HG02678 (cell line): ENCODE measurements at regions not wholly inside any gene's neighbourhood (a gene's known extent, or its start where the extent isn't known, plus 50 kb on each side); places are given as distances from the start of the nearest gene placed in this dataset.
"Not testable (repeated sequence)": the region's sequence is repeated elsewhere in the genome, so short reads cannot be mapped to it uniquely, and the experiment has no call there.

ENCODE experiments used
- ATAC-seq: cut with Tn5 transposase; IDR thresholded peaks from one replicate; pipeline ENCODE4 v1.9.1; 2021; ENCODE audit warnings: mild to moderate bottlenecking, moderate library complexity; ENCODE audit not compliant: unreplicated experiment

DNA sequence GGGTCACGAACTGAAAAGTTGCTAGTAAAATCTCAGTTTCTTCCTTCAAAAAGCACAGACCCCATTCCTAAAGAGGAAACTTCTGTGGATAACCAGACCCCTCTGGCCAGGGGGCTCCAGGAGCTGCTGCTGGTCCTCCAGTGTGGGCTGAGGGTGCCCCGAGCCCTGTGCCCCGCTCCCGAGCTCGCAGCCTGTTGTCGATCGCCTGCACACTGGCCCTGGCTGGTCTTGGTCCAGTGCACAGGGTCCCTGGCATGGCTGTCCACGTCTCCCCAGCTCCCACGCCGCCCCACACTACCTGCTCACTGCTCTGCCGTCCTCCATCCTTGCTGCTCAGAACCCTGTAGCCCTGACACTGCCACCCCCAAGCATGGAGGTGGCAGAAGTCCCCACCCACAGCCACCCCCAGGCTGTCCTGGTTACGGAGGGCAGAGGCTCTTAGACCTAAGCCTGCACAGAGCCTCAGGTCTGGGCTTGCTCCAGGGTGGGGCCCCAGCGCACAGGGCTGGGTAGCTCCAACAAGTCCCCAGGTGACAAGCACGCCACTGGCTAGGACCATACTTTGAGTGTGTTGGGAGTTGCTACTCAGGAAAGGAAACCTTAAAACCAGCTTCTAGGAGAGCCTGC is 87.0 kb downstream of the PLXNA1 start:
- no peak for ATAC-seq

DNA sequence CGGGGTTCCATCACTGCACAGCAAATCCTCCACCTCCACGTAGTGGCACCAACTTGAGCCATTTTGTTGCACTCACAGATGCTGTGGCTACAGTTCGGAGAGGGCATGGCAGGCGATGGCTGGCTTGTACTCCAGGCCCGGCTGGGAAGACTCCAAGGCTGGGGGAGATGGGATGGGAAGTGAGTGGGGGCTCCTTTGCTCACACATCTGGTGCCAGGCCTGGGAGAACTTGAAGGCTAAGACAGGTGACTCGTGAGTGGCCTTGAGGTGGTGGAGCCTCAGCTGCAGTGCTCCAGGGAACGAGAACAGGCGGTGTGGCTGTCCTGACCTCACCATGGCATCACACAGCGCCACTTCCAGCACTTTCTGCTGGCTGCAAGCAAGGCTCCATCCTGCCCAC is 87.9 kb downstream of the PLXNA1 start:
- ATAC-seq: no peak

DNA sequence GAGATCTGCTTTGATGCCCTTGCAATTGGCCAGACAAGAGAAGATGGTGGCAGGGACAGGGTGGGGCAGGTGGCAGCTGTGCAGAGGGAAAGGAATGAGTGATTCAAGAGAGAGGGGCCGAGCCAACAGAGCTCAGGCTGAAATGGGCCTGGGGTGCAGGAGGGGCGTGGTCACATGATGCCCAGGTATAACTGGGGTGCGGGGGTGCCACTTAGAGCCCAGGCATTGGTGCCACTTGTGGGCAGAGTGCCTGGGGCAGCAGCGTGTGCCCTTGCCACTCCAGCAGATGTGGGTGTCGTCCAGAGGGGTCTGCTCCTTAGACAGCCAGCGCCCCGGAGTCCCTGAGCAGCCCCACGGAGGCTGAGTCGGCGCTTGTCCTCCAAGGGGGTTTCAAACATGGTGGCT is 88.7 kb downstream of the PLXNA1 start:
- ATAC-seq: no peak

DNA sequence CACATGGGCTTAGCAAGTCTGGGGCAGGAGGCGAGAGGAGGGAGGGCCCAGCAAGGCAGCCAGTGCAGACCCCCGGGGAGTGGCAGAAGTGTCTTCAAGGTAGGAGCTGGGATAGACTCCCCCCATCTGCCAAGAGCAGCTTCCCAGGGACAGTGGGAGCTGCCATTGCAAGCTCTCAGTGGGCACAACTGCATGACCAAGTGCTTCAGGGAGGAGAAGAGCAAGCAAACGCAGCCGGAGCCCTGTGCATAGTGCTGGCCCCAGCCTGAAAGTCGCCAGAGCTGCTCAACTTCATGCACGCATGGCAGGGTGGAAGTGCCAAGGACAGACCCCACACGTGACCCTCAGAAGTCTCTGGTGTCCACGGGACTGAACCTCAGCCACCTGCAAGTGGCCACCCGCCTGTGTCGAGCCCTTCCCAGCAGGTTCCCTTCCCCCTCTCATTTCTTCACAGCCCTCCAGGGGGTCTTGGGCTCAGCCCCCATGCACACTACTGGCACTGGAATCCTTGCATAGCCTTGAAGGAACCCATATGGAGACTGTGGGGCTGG is 89.4 kb downstream of the PLXNA1 start:
- ATAC-seq: no peak

DNA sequence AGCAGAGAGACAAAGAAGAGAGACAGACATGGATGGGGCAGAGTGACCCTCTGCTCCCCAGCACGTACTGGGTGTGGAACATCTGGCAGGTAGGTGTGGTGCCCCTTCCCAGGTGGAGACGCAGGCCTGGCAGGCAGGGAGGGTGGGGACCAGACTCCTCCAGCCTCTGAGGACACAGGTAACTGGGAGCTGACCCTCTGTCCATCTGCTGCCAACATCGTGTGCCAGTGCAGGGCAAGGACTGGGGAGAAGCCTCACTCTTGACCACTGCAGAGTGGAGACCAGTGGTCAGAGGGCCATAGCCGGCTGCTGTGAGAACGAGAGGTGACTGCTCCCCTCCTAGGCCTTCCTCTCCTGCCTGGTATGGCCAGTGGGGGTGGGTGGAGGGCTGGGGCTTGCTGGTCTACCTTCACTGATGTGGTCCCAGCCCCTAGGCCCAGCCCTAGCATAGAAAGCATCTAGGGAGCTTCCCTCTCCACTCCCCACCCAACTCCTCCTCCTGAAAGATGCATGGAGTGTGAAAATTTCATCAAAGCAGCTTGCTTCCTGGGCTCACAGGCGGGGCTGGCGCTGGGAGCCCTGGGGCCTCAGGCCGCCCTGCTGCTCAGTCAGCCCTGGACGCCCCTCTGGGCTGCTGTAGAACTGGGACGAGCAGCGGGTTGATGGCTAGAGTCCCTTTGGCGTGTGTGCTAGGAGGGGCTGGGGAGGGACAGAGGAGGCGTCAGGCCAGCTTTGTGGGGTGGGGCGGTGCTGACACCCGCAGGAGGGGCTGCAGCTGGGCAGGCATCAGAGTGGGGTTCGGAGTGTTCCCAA is 90.3 kb downstream of the PLXNA1 start:
- no peak for ATAC-seq

DNA sequence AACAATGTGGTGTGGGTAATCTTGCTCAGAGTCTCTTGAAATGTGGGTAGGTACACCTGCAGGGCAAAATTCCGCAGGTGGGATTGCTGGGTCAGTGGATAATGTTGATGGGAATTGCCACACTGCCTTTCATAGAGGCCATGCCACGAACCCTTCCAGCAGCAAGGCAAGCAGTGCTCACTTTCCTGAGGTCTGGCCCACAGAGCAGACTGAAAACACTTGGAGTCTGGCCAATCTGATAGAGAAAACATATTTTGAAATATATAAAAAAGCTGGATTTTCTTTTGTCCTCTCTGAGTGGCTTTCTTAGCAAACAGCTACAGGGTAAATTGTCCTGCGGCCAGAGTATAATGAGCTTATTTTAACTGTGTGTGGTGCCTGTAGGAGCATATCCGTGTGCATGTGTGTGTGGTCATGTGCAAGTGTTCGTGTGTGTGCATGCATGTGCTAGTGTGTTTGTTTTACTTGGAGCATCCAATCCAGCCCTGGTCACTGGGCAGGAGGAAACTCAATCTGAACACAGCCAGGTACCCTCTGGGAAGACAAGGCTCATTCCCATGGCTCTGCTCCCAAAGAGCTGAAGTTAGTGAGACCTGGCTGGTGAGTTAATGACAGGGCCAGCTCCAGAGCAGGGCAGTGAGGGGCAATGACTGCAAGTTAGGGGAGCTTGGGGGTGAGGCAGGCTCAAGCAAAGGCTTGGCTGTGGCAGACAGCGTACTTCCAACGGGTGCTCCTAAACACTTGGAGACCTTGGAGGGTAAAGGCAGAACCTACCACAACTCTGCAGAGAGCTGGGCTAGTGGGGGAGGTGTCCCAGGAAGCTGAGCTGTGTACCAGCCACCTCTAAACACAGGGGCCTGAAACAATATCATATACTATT is 91.3 kb downstream of the PLXNA1 start:
- ATAC-seq: no peak

DNA sequence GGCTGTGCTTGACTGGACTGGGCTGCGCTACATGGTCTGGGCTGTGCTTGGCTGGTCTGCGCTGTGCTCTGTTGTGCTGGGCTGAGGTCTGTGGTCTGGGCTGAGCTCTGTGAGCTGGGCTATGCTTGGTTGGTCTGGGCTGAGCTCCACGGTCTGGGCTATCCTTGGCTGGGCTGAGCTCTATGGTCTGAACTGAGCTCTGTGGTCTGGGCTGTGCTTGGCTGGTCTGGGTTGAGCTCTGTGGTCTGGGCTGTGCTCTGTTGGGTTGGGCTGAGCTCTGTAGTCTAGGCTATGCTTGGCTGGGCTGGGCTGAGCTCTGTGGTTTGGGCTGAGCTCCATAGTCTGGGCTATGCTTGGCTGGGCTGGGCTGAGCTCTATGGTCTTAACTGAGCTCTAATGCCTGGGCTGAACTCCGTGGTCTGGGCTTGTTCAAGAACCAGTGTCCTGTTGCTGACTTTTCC is 92.0 kb downstream of the PLXNA1 start:
- ATAC-seq: peak; percentile 92

DNA sequence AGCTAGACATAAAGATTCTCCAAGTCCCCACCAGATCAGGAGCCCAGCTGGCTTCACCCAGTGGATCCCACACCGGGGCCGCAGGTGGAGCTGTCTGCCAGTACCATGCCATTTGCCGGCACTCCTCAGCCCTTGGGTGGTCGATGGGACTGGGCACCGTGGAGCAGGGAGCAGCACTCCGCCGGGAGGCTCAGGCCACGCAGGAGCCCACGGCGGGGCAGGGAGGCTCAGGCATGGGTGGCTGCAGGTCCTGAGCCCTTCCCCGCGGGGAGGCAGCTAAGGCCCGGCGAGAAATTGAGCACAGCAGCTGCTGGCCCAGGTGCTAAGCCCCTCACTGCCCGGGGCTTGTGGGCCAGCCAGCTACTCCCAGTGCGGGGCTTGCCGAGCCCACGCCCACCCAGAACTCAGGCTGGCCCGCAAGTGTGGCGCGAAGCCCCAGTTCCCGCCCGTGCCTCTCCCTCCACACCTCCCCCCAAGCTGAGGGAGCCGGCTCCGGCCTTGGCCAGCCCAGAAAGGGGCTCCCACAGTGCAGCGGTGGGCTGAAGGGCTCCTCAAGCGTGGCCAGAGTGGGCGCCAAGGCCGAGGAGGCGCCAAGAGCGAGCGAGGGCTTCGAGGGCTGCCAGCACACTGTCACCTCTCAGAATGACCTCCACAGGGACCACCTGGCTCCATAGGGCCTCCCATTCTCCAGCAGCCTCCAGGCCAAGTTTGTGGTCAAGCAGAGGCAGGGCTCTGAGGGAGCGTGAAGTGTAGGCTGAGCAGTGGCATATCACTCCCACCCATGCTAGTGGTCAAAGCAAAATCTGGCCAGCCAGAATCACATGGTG is 93.5 kb downstream of the PLXNA1 start:
- not testable (repeated sequence) for ATAC-seq

DNA sequence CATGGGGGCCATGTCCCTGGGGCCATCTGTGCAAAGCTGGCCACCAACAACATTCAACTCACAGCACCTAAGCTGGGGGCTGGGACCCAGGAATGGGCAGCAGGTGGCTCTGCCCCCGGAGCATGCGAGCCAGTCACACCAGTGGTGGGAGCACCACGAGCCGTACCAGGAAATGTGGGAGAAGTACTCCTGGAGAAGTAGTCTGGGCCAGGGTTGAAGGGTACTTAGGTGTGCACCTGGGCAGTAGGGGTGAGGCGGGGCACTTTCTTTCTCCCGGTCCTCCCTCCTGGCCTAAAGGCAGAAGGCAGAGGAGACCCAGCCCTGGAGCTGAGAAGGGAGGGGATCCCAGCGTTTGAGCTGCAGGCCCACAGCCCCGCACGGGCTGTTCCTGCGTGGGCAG is 94.2 kb downstream of the PLXNA1 start:
- no peak for ATAC-seq

DNA sequence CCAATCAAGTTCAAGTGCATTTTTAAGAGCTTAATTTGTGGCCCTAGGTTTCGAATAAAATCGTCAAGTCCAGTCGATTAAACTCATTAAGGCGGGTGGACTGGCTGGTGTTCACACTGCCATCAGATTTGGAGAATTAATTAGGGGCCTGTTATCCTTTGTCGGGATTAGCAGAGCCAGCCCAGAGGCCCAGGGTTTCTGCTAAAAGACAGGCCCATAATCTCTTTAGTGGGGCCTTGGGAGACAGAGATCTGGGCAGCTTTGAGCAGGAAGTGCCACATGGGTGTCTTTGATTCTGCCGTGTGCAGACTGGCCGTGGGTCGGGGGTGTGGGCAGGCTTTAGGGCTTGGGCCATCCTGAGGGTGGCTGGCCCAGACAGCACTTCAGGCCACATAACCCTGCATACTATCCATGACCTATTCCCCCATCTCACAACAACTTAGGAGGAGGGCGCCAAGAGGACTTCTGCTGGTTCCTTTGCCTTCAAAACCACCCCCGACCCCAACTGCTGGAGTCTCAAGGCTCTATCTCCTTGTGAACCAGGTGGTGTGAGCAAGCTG is 94.7 kb downstream of the PLXNA1 start:
- ATAC-seq: no peak

DNA sequence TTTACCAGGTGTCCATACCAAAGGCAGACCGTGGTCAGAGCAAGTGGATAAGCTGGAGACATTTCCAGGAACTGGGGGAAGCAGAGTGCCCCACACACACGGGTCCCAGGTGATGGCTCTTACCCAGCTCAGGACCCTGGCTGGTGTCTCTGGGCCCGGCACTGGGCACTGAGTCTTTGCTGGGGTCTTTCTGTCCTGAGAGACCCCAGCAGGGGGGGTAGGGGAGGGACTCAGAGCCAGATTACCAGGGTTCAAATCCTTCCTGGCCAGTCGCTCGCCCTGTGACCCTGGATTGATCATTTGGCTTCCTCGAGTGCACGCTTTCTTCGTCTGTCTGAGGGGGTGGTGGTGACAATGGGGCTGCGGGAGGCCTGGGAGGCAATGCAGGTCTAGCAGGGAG is 95.7 kb downstream of the PLXNA1 start:
- ATAC-seq: no peak

DNA sequence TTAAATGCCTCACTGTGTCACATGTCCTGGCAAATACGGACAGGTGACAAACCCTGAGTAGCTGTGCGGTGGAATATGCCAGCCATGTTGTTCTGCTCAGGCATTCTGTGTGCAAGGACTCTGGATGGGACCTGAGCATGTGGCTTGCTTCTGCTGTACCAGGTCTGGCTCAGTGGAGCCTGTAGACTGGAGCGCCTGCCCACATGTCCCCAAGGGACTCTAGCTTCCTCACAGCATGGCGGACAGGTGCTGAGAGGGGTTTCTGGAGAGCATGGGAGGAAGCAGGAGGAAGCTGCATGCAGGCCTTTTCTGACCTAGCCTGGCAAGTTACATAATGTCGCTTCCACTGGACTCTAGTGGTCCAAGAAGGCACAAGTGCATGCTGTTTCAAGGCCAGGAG is 96.3 kb downstream of the PLXNA1 start:
- ATAC-seq: no peak

DNA sequence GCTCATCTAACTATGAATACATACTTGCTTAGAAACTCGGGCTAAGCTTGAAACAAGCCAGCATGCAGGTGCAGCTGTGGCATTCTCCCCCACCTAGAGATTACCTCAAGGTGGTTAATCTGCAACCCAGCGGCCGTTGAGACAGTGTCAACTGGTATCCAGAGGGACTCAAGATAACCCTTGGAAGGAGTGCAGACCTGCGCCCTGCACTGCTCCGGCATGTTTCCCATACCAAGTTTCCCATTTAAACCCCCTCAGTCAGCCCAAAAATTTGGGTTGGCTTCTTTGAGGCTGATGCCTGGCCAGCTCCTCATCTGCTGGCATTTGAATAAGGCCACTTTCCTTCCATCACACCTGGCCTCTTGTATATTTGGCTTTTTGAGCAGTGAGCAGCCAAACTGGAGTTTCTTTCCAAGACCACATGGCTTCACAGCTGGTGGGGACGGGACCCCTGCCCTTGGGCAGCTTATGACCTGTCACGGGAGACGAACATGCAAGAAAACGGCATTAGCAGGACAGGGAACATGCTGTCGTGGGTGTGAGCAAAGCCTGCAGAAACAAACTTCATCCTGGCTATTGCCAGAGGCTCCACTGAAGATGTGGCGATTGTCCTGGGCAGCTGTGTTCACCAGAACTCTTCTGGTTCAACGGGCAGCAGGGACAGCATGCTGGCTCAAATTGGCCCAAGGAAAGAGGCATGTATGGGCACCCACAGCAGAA is 98.2 kb downstream of the PLXNA1 start:
- ATAC-seq: no peak

DNA sequence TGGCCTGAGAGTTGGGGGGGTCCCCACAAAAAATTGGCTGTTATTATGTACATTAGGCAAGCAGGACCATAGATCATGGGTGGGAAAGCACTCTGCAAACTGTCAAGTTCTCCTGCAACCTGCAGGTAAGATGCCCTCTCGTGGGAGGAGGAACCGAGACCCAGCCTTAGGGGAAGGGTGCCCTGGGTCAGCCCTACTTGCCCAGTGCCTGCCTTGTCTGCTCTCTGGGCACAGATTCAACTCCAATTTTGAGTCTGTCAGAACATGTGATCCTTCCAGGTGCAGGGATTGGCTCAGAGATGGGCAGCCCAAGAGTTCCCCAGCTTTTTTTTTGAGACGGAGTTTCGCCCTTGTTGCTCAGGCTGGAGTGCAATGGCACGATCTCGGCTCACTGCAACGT is 99.2 kb downstream of the PLXNA1 start:
- no peak for ATAC-seq

DNA sequence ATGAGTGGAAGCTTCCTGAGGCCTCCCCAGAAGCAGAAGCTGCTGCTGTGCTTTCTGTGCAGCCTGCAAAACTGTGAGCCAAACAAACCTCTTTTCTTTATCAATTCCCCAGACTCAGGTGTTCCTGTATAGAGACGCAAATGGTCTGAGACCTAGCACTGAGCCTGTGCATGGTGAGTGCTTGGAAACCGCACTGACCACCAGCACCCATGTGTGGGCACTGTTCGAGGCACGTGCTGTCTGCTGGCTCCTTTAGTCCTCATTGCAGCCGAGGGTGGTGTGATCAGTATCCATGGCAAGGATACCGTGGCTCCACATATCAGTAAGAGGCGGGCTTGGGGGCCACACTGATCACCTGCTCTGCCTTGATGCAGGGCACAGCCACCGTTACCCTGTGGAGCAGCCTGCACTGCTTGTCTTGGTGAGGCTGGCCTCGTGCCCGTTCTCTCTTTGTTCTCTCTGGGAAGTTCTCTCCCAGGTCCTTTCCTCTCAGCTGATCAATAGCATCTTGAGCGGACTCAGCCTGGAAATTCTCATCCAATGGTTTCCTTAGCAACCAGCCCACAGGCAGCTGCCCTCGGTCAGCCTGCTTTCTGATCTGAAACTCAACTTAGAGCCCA is 101.0 kb downstream of the PLXNA1 start:
- ATAC-seq: no peak

DNA sequence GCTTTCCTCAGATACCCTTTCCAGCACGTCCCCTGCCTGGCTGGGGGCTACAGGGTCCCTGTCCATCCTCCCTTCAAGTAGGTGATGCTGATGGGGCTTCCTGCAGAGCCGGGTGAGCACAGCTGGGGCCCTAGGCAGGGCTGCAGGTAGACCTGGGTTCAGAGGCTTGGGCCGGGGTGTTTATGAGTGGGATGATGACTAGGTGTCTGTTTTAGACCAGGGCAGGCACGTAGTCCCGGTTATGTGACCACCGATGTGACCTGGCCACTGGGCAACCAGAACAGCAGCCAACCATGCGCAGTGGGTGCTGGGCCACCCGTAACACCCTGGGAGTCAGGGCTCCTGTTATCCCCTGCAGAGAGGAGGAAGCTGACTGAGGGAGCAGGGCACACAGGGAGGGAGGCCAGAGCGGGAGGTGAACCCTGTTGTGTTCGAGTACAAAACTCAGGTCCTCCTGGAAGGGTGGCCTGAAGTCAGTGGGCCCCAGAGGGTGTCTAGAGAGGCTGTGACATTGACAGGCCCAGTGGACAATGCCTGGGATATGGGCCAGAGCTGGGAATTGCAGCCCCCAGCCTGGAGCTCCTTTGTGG is 101.6 kb downstream of the PLXNA1 start:
- ATAC-seq: no peak

DNA sequence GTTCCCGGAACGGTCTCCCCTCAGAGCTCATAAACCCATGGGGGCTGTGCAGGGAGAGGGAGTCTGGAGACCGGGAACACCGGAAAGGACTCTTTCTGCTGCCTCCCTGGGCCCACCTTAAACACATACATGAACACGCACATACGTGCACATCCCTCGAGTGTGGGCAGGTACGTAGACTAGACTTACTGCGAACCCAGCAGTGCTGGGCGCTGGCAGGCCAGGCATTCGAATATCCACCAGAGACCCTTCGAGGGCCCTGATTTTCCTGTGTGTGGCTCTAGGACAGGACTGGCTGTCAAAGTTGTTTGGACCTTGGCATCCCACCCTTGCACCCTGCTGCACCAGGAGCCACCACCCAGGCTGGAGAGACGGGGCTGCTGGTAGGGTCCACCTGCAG is 102.7 kb downstream of the PLXNA1 start:
- ATAC-seq: no peak

DNA sequence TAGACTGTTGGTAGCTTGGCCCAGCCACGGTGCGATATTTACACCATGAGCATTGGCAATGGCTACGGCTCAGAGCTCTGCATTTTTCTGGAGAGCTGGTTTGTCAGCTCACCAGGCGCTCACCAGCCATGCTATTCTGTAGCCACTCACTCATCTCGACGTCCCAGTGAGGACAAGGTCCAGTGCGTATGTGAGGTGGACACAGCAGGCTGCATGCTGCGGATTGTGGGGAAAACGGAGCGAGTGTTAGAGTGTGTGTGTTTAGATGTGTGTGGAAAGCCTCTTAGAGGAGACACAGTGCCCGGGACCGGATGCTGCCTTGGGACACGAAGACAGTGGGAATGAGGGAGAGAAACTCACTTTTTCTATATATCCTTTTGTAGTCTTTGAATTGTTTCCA is 103.7 kb downstream of the PLXNA1 start:
- not testable (repeated sequence) for ATAC-seq

DNA sequence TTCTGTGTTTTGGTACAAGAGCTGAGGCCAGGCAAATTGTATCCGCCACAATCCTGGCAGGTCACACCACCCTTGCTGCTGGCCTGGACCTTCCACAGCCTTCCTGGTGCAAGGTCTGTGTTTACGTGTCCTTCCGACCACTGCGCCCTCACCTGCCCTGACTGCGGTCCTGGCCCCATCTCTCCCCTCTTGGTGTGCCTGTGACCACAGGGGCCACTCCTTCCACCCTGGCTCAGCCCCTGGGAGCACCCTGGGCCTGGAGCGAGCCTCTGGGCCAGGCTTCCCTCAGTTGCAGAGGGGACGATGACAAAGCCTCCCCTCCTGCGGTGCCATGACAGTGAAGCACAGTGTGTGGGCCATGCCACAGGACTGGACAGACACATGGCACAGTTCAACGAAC is 104.5 kb downstream of the PLXNA1 start:
- ATAC-seq: no peak
